PFSK-1 (cell line): ENCODE measurements at regions not wholly inside any gene's neighbourhood (a gene's known extent, or its start where the extent isn't known, plus 50 kb on each side); places are given as distances from the start of the nearest gene placed in this dataset.

Experiments used
- FOXP2 ChIP-seq: optimal IDR thresholded peaks from 2 replicates; pipeline ENCODE3; 2011; ENCODE audit warnings: borderline replicate concordance, control low read depth, inconsistent platforms; ENCODE audit not compliant: insufficient read depth; ENCODE audit errors: extremely low read length, extremely low read depth
- POLR2AphosphoS5 ChIP-seq: IDR thresholded peaks from 2 replicates; pipeline ENCODE4 v1.6.1; 2012; ENCODE audit warnings: low read depth, mild to moderate bottlenecking, control low read depth, low read length, moderate library complexity
- TAF1 ChIP-seq: IDR thresholded peaks from 2 replicates; pipeline ENCODE4 v1.6.1; 2012; ENCODE audit warnings: low read length, control low read depth, borderline replicate concordance; ENCODE audit not compliant: insufficient read depth
- TF ChIP-seq, protein P1 (sequence below), 2 experiments: IDR thresholded peaks; 2 replicates each; pipeline versions ENCODE4 v1.6.1 to v1.8.0; 2011 to 2012; ENCODE audit warnings: low read depth in 2 of 2, low read length in 2 of 2, control low read depth in 1 of 2, inconsistent platforms in 1 of 2, mild to moderate bottlenecking in 1 of 2, moderate library complexity in 1 of 2; ENCODE audit not compliant: insufficient read depth in 1 of 2

DNA sequence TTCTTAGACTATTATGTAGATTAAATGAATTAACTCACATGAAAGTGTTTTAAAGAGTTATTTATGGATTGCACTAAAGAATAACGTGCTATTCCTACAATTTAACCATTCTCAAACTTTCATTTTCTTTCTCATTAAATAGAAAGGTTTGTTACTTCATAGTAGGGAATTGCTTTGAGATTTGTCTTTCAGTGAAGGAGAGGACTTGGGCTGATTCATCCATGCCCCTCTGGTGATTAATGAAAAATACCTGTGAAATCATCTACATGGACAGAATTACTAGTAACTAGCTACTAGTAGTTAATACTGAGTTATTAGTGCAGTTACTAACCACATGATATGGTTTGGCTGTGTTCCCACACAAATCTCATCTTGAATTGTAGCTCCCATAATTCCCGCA is 275.8 kb upstream of the CDH20 start:
- TF ChIP-seq, protein P1, sequence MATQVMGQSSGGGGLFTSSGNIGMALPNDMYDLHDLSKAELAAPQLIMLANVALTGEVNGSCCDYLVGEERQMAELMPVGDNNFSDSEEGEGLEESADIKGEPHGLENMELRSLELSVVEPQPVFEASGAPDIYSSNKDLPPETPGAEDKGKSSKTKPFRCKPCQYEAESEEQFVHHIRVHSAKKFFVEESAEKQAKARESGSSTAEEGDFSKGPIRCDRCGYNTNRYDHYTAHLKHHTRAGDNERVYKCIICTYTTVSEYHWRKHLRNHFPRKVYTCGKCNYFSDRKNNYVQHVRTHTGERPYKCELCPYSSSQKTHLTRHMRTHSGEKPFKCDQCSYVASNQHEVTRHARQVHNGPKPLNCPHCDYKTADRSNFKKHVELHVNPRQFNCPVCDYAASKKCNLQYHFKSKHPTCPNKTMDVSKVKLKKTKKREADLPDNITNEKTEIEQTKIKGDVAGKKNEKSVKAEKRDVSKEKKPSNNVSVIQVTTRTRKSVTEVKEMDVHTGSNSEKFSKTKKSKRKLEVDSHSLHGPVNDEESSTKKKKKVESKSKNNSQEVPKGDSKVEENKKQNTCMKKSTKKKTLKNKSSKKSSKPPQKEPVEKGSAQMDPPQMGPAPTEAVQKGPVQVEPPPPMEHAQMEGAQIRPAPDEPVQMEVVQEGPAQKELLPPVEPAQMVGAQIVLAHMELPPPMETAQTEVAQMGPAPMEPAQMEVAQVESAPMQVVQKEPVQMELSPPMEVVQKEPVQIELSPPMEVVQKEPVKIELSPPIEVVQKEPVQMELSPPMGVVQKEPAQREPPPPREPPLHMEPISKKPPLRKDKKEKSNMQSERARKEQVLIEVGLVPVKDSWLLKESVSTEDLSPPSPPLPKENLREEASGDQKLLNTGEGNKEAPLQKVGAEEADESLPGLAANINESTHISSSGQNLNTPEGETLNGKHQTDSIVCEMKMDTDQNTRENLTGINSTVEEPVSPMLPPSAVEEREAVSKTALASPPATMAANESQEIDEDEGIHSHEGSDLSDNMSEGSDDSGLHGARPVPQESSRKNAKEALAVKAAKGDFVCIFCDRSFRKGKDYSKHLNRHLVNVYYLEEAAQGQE (IDR thresholded peaks at IDR 0.05; ENCODE audit: insufficient read depth in 1 of 2, low read depth in 2 of 2, low read length in 2 of 2): no peak
- TF ChIP-seq POLR2AphosphoS5: no peak
- no peak for TF ChIP-seq FOXP2
- TF ChIP-seq TAF1: no peak
